ENCODE measurements at regions not wholly inside any gene's neighbourhood (a gene's known extent, or its start where the extent isn't known, plus 50 kb on each side); places are given as distances from the start of the nearest gene placed in this dataset.

DNA sequence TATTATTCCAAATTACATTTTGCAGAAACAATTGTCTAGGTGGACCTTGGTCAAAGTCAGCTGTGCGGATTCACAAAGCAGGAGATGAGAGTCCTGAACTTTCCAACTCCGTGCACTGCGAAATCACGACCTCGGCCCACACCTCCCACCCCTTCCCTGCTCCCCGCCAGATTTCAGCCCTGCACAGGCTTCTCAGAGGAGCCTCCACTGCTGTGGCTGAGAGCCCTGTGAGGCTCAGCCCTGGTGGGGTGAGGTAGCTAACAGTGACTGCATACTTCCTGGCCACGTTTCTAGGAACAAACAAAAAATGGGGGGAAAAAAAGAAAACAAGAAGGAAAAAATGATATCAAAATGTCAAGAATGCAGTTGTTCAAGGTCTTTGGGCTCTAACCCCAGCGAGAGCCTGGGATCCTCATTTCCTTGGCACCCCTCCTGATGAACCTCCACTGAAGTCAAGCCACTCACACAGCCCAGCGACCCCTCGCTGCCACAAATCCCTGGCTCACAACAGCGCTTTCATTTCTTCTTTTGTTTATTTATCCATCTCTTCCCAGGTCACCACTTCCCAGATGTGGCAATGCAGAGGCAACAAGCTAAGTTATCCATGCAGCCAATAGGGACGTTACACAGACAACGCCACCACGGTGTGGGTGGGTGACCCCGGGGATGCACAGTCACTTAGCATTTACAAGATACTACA, 729.7 kb upstream of the ID2 start:
- Histone ChIP-seq H3K4me3 (ENCODE audit: low read length) (no peak overlapping the region), H3K9me3 (ENCODE audit: low read length) (no peaks in the 10 kb centered on the region), H3K36me3 (ENCODE audit: insufficient read depth, low read length) (no peaks in the 10 kb centered on the region), H3K9me2 (ENCODE audit: insufficient read depth, low read length) (no peaks in the 10 kb centered on the region), H3K27me3 (ENCODE audit: insufficient read depth, low read depth, low read length) (no peaks in the 10 kb centered on the region), H3F3A (ENCODE audit: insufficient read depth, low read length, poor library complexity, severe bottlenecking) (no peaks in the 10 kb centered on the region), H3K9ac (ENCODE audit: low read length) (no peak overlapping the region), H3K27ac (ENCODE audit: low read length) (no peak overlapping the region), H3K4me2 (ENCODE audit: low read length) (no peak overlapping the region), H4K20me1 (ENCODE audit: insufficient read depth) (no peaks in the 10 kb centered on the region), H3K79me2 (replicated peaks; ENCODE audit: insufficient read depth, low read length) (no peaks in the 10 kb centered on the region), H2AFZ (ENCODE audit: low read depth, low read length) (no peak overlapping the region)
- TF ChIP-seq TAF1 (IDR thresholded peaks at IDR 0.05; ENCODE audit: low read depth): no peak

DNA sequence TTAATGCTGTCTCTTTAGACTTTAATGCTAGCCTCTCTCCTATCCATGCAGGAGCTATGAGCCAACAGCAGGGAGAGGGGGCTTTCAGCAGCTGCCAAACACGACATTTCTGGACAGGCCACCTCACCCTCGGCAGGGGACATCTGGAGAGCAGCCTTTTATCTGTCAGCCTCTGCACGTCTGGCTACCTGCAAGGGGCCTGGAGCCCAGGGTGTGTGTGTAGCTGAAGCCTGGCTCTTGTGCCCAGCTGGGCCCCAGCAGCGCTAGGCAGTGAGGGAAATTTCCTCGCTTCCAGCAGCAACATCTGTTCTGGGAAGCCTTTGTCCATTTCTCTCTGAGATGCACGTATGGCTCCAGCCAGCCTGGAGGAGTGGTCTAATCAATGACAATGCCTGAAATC, 728.7 kb upstream of the ID2 start:
- Histone ChIP-seq H3K27me3 (ENCODE audit: insufficient read depth, low read depth, low read length) (no peaks in the 10 kb centered on the region), H2AFZ (ENCODE audit: low read depth, low read length) (no peak overlapping the region), H3K4me2 (ENCODE audit: low read length) (no peak overlapping the region), H3K9me3 (ENCODE audit: low read length) (no peaks in the 10 kb centered on the region), H3K9ac (ENCODE audit: low read length) (no peak overlapping the region), H3K36me3 (ENCODE audit: insufficient read depth, low read length) (no peaks in the 10 kb centered on the region), H3K9me2 (ENCODE audit: insufficient read depth, low read length) (no peaks in the 10 kb centered on the region), H4K20me1 (ENCODE audit: insufficient read depth) (no peaks in the 10 kb centered on the region), H3K27ac (ENCODE audit: low read length) (no peak overlapping the region), H3K79me2 (replicated peaks; ENCODE audit: insufficient read depth, low read length) (no peaks in the 10 kb centered on the region), H3K4me3 (ENCODE audit: low read length) (no peak overlapping the region), H3F3A (ENCODE audit: insufficient read depth, low read length, poor library complexity, severe bottlenecking) (no peaks in the 10 kb centered on the region)
- TF ChIP-seq EZH2 (IDR thresholded peaks at IDR 0.05; ENCODE audit: borderline replicate concordance, insufficient read depth, low read length, poor library complexity, severe bottlenecking) (no peak), EP300 (conservative IDR thresholded peaks at IDR 0.05; ENCODE audit: poor library complexity, severe bottlenecking) (no peak)
- TF ChIP-seq, protein P1, sequence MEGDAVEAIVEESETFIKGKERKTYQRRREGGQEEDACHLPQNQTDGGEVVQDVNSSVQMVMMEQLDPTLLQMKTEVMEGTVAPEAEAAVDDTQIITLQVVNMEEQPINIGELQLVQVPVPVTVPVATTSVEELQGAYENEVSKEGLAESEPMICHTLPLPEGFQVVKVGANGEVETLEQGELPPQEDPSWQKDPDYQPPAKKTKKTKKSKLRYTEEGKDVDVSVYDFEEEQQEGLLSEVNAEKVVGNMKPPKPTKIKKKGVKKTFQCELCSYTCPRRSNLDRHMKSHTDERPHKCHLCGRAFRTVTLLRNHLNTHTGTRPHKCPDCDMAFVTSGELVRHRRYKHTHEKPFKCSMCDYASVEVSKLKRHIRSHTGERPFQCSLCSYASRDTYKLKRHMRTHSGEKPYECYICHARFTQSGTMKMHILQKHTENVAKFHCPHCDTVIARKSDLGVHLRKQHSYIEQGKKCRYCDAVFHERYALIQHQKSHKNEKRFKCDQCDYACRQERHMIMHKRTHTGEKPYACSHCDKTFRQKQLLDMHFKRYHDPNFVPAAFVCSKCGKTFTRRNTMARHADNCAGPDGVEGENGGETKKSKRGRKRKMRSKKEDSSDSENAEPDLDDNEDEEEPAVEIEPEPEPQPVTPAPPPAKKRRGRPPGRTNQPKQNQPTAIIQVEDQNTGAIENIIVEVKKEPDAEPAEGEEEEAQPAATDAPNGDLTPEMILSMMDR (IDR thresholded peaks at IDR 0.05; ENCODE audit: poor library complexity, severe bottlenecking): no peak

DNA sequence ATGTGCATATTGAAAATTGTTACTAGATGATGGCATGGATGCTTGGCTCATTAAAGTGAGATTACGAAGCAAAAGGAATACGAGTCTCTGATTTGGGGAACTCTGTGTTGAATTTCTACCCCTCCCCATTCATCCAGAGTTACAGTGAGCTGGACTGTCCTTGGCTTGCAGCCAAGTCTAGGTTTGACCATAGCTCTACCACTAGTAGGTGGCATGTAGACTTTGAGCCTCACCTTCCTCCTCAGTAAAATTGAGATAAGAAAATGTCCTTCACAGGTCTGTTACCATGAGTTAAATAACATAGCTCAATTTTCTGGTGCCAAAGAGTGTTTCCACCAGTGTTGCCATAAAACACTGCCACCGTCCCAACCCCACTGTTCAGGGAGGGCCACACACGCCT, 727.6 kb upstream of the ID2 start:
- Histone ChIP-seq H3K9me3 (ENCODE audit: low read length) (no peaks in the 10 kb centered on the region), H2AFZ (ENCODE audit: low read depth, low read length) (no peak overlapping the region), H3K9ac (ENCODE audit: low read length) (no peak overlapping the region), H3K4me3 (ENCODE audit: low read length) (no peak overlapping the region), H3K4me2 (ENCODE audit: low read length) (no peak overlapping the region), H3K27me3 (ENCODE audit: insufficient read depth, low read depth, low read length) (no peaks in the 10 kb centered on the region), H3K27ac (ENCODE audit: low read length) (no peak overlapping the region), H3K79me2 (replicated peaks; ENCODE audit: insufficient read depth, low read length) (no peaks in the 10 kb centered on the region), H4K20me1 (ENCODE audit: insufficient read depth) (no peaks in the 10 kb centered on the region), H3F3A (ENCODE audit: insufficient read depth, low read length, poor library complexity, severe bottlenecking) (no peaks in the 10 kb centered on the region), H3K9me2 (ENCODE audit: insufficient read depth, low read length) (no peaks in the 10 kb centered on the region), H3K36me3 (ENCODE audit: insufficient read depth, low read length) (no peaks in the 10 kb centered on the region)
- TF ChIP-seq RAD21 (conservative IDR thresholded peaks at IDR 0.05) (no peak), SMC3 (conservative IDR thresholded peaks at IDR 0.05; ENCODE audit: poor library complexity) (no peak), EZH2 (IDR thresholded peaks at IDR 0.05; ENCODE audit: borderline replicate concordance, insufficient read depth, low read length, poor library complexity, severe bottlenecking) (no peak), EP300 (conservative IDR thresholded peaks at IDR 0.05; ENCODE audit: poor library complexity, severe bottlenecking) (no peak), POLR2AphosphoS5 (IDR thresholded peaks at IDR 0.05) (no peak), MXI1 (conservative IDR thresholded peaks at IDR 0.05; ENCODE audit: poor library complexity, severe bottlenecking) (no peak), TAF1 (IDR thresholded peaks at IDR 0.05; ENCODE audit: low read depth) (no peak)
- TF ChIP-seq, protein P1 (IDR thresholded peaks at IDR 0.05; ENCODE audit: poor library complexity, severe bottlenecking): no peak
- TF ChIP-seq, protein P2, sequence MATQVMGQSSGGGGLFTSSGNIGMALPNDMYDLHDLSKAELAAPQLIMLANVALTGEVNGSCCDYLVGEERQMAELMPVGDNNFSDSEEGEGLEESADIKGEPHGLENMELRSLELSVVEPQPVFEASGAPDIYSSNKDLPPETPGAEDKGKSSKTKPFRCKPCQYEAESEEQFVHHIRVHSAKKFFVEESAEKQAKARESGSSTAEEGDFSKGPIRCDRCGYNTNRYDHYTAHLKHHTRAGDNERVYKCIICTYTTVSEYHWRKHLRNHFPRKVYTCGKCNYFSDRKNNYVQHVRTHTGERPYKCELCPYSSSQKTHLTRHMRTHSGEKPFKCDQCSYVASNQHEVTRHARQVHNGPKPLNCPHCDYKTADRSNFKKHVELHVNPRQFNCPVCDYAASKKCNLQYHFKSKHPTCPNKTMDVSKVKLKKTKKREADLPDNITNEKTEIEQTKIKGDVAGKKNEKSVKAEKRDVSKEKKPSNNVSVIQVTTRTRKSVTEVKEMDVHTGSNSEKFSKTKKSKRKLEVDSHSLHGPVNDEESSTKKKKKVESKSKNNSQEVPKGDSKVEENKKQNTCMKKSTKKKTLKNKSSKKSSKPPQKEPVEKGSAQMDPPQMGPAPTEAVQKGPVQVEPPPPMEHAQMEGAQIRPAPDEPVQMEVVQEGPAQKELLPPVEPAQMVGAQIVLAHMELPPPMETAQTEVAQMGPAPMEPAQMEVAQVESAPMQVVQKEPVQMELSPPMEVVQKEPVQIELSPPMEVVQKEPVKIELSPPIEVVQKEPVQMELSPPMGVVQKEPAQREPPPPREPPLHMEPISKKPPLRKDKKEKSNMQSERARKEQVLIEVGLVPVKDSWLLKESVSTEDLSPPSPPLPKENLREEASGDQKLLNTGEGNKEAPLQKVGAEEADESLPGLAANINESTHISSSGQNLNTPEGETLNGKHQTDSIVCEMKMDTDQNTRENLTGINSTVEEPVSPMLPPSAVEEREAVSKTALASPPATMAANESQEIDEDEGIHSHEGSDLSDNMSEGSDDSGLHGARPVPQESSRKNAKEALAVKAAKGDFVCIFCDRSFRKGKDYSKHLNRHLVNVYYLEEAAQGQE (IDR thresholded peaks at IDR 0.05; ENCODE audit: borderline replicate concordance): no peak

Data from neural cell (in vitro differentiated cells).